ENCODE measurements at regions not wholly inside any gene's neighbourhood (a gene's known extent, or its start where the extent isn't known, plus 50 kb on each side); places are given as distances from the start of the nearest gene placed in this dataset.
"Not testable (repeated sequence)": the region's sequence is repeated elsewhere in the genome, so short reads cannot be mapped to it uniquely, and the experiment has no call there.

- not testable (repeated sequence) for H3K4me1 ChIP-seq (ENCODE audit: control insufficient read depth, insufficient read depth, low read length); DNase-seq (ENCODE audit: low read depth, low spot score); H3K4me3 ChIP-seq (ENCODE audit: low read length); H3K36me3 ChIP-seq (ENCODE audit: control insufficient read depth, insufficient read depth, low read length); H3K27me3 ChIP-seq (ENCODE audit: control insufficient read depth, insufficient read depth, low read length); H3K27ac ChIP-seq (ENCODE audit: low read length); H3K9me3 ChIP-seq (ENCODE audit: control insufficient read depth, insufficient read depth, low read length)
- WGBS (ENCODE audit: insufficient coverage, insufficient read length): no CpG with 5 or more reads among the region's 6 CpGs
Observed at GRCh38 chr17:74129800-74130199, 73.7 kb upstream of the RPL38 start.

- H3K27ac ChIP-seq (ENCODE audit: low read length): no peak overlapping the region
- no CpG with 5 or more reads among the region's 14 CpGs for WGBS (ENCODE audit: insufficient coverage, insufficient read length)
- H3K4me1 ChIP-seq (ENCODE audit: control insufficient read depth, insufficient read depth, low read length): no peaks in the 10 kb centered on the region
- no peaks in the 10 kb centered on the region for H3K9me3 ChIP-seq (ENCODE audit: control insufficient read depth, insufficient read depth, low read length)
- H3K4me3 ChIP-seq (ENCODE audit: low read length): no peak overlapping the region
- H3K27me3 ChIP-seq (ENCODE audit: control insufficient read depth, insufficient read depth, low read length): no peaks in the 10 kb centered on the region
- no peak for DNase-seq (ENCODE audit: low read depth, low spot score)
- no peaks in the 10 kb centered on the region for H3K36me3 ChIP-seq (ENCODE audit: control insufficient read depth, insufficient read depth, low read length)
Observed at GRCh38 chr17:74130276-74130675, 73.2 kb upstream of the RPL38 start.

- no peak for DNase-seq (ENCODE audit: low read depth, low spot score)
- Histone ChIP-seq H3K36me3 (ENCODE audit: control insufficient read depth, insufficient read depth, low read length) (no peaks in the 10 kb centered on the region), H3K4me1 (ENCODE audit: control insufficient read depth, insufficient read depth, low read length) (no peaks in the 10 kb centered on the region), H3K9me3 (ENCODE audit: control insufficient read depth, insufficient read depth, low read length) (no peaks in the 10 kb centered on the region), H3K4me3 (ENCODE audit: low read length) (no peak overlapping the region), H3K27ac (ENCODE audit: low read length) (no peak overlapping the region), H3K27me3 (ENCODE audit: control insufficient read depth, insufficient read depth, low read length) (no peaks in the 10 kb centered on the region)
- WGBS (ENCODE audit: insufficient coverage, insufficient read length): no CpG with 5 or more reads among the region's 8 CpGs
Observed at GRCh38 chr17:74130841-74131240, 72.6 kb upstream of the RPL38 start.

- Histone ChIP-seq H3K27me3 (ENCODE audit: control insufficient read depth, insufficient read depth, low read length) (no peaks in the 10 kb centered on the region), H3K27ac (ENCODE audit: low read length) (no peak overlapping the region), H3K36me3 (ENCODE audit: control insufficient read depth, insufficient read depth, low read length) (no peaks in the 10 kb centered on the region), H3K4me1 (ENCODE audit: control insufficient read depth, insufficient read depth, low read length) (no peaks in the 10 kb centered on the region), H3K9me3 (ENCODE audit: control insufficient read depth, insufficient read depth, low read length) (no peaks in the 10 kb centered on the region), H3K4me3 (ENCODE audit: low read length) (no peak overlapping the region)
- no peak for DNase-seq (ENCODE audit: low read depth, low spot score)
- no CpG with 5 or more reads among the region's 6 CpGs for WGBS (ENCODE audit: insufficient coverage, insufficient read length)
Observed at GRCh38 chr17:74132354-74132753, 71.1 kb upstream of the RPL38 start.

GRCh38 chr17:74133740-74134139, 69.7 kb upstream of the RPL38 start:
- no peak for DNase-seq (ENCODE audit: low read depth, low spot score)
- Histone ChIP-seq H3K27me3 (ENCODE audit: control insufficient read depth, insufficient read depth, low read length) (no peaks in the 10 kb centered on the region), H3K9me3 (ENCODE audit: control insufficient read depth, insufficient read depth, low read length) (no peaks in the 10 kb centered on the region), H3K4me1 (ENCODE audit: control insufficient read depth, insufficient read depth, low read length) (no peaks in the 10 kb centered on the region), H3K36me3 (ENCODE audit: control insufficient read depth, insufficient read depth, low read length) (no peaks in the 10 kb centered on the region), H3K4me3 (ENCODE audit: low read length) (no peak overlapping the region), H3K27ac (ENCODE audit: low read length) (no peak overlapping the region)
- no CpG with 5 or more reads among the region's 22 CpGs for WGBS (ENCODE audit: insufficient coverage, insufficient read length)

- not testable (repeated sequence) for H3K27ac ChIP-seq (ENCODE audit: low read length); H3K9me3 ChIP-seq (ENCODE audit: control insufficient read depth, insufficient read depth, low read length); DNase-seq (ENCODE audit: low read depth, low spot score); H3K27me3 ChIP-seq (ENCODE audit: control insufficient read depth, insufficient read depth, low read length); H3K36me3 ChIP-seq (ENCODE audit: control insufficient read depth, insufficient read depth, low read length); H3K4me1 ChIP-seq (ENCODE audit: control insufficient read depth, insufficient read depth, low read length); H3K4me3 ChIP-seq (ENCODE audit: low read length)
- no CpG with 5 or more reads among the region's 5 CpGs for WGBS (ENCODE audit: insufficient coverage, insufficient read length)
Observed at GRCh38 chr17:74134234-74134633, 69.2 kb upstream of the RPL38 start.

GRCh38 chr17:74134991-74135390, 68.5 kb upstream of the RPL38 start:
- H3K36me3 ChIP-seq (ENCODE audit: control insufficient read depth, insufficient read depth, low read length): no peaks in the 10 kb centered on the region
- no peaks in the 10 kb centered on the region for H3K27me3 ChIP-seq (ENCODE audit: control insufficient read depth, insufficient read depth, low read length)
- H3K27ac ChIP-seq (ENCODE audit: low read length): no peak overlapping the region
- no peaks in the 10 kb centered on the region for H3K4me1 ChIP-seq (ENCODE audit: control insufficient read depth, insufficient read depth, low read length)
- no peak for DNase-seq (ENCODE audit: low read depth, low spot score)
- no peaks in the 10 kb centered on the region for H3K9me3 ChIP-seq (ENCODE audit: control insufficient read depth, insufficient read depth, low read length)
- H3K4me3 ChIP-seq (ENCODE audit: low read length): no peak overlapping the region
- no CpG with 5 or more reads among the region's 1 CpG for WGBS (ENCODE audit: insufficient coverage, insufficient read length)

- WGBS (ENCODE audit: insufficient coverage, insufficient read length): no CpG with 5 or more reads among the region's 9 CpGs
- no peak overlapping the region for H3K4me3 ChIP-seq (ENCODE audit: low read length)
- no peaks in the 10 kb centered on the region for H3K9me3 ChIP-seq (ENCODE audit: control insufficient read depth, insufficient read depth, low read length)
- no peak for DNase-seq (ENCODE audit: low read depth, low spot score)
- H3K27me3 ChIP-seq (ENCODE audit: control insufficient read depth, insufficient read depth, low read length): no peaks in the 10 kb centered on the region
- no peaks in the 10 kb centered on the region for H3K4me1 ChIP-seq (ENCODE audit: control insufficient read depth, insufficient read depth, low read length)
- H3K36me3 ChIP-seq (ENCODE audit: control insufficient read depth, insufficient read depth, low read length): no peaks in the 10 kb centered on the region
- H3K27ac ChIP-seq (ENCODE audit: low read length): no peak overlapping the region
Observed at GRCh38 chr17:74135391-74136167, 67.9 kb upstream of the RPL38 start.

GRCh38 chr17:74137416-74137815, 66.1 kb upstream of the RPL38 start:
- Histone ChIP-seq H3K4me3 (ENCODE audit: low read length) (no peak overlapping the region), H3K4me1 (ENCODE audit: control insufficient read depth, insufficient read depth, low read length) (no peaks in the 10 kb centered on the region), H3K27me3 (ENCODE audit: control insufficient read depth, insufficient read depth, low read length) (no peaks in the 10 kb centered on the region), H3K27ac (ENCODE audit: low read length) (no peak overlapping the region), H3K9me3 (ENCODE audit: control insufficient read depth, insufficient read depth, low read length) (no peaks in the 10 kb centered on the region), H3K36me3 (ENCODE audit: control insufficient read depth, insufficient read depth, low read length) (no peaks in the 10 kb centered on the region)
- DNase-seq (ENCODE audit: low read depth, low spot score): no peak
- no CpG with 5 or more reads among the region's 3 CpGs for WGBS (ENCODE audit: insufficient coverage, insufficient read length)

- Histone ChIP-seq H3K9me3 (ENCODE audit: control insufficient read depth, insufficient read depth, low read length) (no peaks in the 10 kb centered on the region), H3K4me3 (ENCODE audit: low read length) (no peak overlapping the region), H3K36me3 (ENCODE audit: control insufficient read depth, insufficient read depth, low read length) (no peaks in the 10 kb centered on the region), H3K27me3 (ENCODE audit: control insufficient read depth, insufficient read depth, low read length) (no peaks in the 10 kb centered on the region), H3K4me1 (ENCODE audit: control insufficient read depth, insufficient read depth, low read length) (no peaks in the 10 kb centered on the region), H3K27ac (ENCODE audit: low read length) (no peak overlapping the region)
- no peak for DNase-seq (ENCODE audit: low read depth, low spot score)
Observed at GRCh38 chr17:74139120-74139519, 64.4 kb upstream of the RPL38 start.

- no CpG with 5 or more reads among the region's 3 CpGs for WGBS (ENCODE audit: insufficient coverage, insufficient read length)
- H3K9me3 ChIP-seq (ENCODE audit: control insufficient read depth, insufficient read depth, low read length): no peaks in the 10 kb centered on the region
Observed at GRCh38 chr17:74140282-74140681, 63.2 kb upstream of the RPL38 start.

More at GRCh38 chr17:74140282-74140681, 63.2 kb upstream of the RPL38 start:
- H3K27me3 ChIP-seq (ENCODE audit: control insufficient read depth, insufficient read depth, low read length): no peaks in the 10 kb centered on the region
- peaks cover under 1% of the 10 kb centered on the region; the same call in 1 of the 2 replicates for H3K4me1 ChIP-seq (ENCODE audit: control insufficient read depth, insufficient read depth, low read length)
- DNase-seq (ENCODE audit: low read depth, low spot score): no peak
- H3K4me3 ChIP-seq (ENCODE audit: low read length): no peak overlapping the region
- no peaks in the 10 kb centered on the region for H3K36me3 ChIP-seq (ENCODE audit: control insufficient read depth, insufficient read depth, low read length)
- H3K27ac ChIP-seq (ENCODE audit: low read length): no peak overlapping the region

Data from iPS DF 6.9 (cell line).